RPMI7951 (cell line): ENCODE measurements at regions not wholly inside any gene's neighbourhood (a gene's known extent, or its start where the extent isn't known, plus 50 kb on each side); places are given as distances from the start of the nearest gene placed in this dataset.
"Not testable (repeated sequence)": the region's sequence is repeated elsewhere in the genome, so short reads cannot be mapped to it uniquely, and the experiment has no call there.

Source experiments
- DNase-seq: peaks from one replicate; pipeline ENCODE4 v3.0.0-alpha.2; 2012; ENCODE audit warnings: low read depth

GRCh38 chrX:25640276-25640675 lies 497.9 kb upstream of the MAGEB18 start:
- DNase-seq: no peak

DNA sequence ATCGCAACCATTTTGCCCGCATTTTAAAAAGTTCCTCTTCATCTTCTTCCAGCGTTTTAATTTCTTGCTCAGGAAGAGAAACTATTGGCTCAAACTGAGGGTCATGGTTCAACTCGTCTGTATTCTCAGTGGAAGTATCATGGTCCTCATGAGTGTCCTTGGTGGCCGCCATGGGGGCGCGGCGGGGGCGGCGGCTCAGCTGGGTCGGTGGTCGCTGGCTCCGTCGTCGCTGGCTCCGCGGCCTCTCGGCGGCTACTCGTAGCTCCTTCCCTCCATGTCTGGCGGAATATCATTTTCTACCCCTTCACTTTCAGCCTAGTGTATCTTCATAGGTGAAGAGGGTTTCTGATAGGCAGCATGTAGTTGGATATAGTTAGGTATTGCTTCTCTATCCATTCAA lies 492.0 kb upstream of the MAGEB18 start:
- no peak for DNase-seq

GRCh38 chrX:25648790-25649189 lies 489.4 kb upstream of the MAGEB18 start:
- no peak for DNase-seq

DNA sequence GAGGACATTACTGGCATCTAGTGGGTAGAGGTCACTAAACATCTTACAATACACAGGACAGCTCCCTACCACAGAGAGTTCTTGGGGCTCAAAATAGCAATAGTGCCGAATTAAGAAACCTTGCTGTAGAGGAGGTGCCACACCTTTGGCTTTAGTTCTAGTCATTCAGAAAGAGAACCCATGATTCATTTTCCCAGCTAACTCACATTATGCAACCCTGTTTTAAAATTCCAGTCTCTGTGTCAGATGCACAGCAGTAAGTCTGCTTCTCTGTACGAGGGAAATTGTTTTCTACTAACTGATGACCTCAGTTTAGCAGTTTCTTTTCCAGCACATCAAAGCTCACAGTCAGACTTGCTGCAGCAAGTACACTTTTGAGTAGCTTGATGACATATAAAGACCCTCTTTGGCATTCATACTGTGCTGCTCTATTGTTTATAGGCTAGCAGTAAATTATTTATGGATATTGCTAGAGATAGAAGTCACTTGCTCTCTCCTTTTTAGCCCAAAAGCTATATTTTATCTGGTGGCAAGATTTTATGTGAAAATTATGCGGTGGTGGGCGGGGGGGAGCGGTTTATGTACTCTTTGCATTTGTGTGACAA lies 487.8 kb upstream of the MAGEB18 start:
- no peak for DNase-seq

- DNase-seq: no peak
Measured at GRCh38 chrX:25659317-25659716, 478.8 kb upstream of the MAGEB18 start.

GRCh38 chrX:25663701-25664100 lies 474.4 kb upstream of the MAGEB18 start:
- DNase-seq: no peak

- DNase-seq: no peak
Measured at GRCh38 chrX:25665431-25665830, 472.7 kb upstream of the MAGEB18 start.

DNA sequence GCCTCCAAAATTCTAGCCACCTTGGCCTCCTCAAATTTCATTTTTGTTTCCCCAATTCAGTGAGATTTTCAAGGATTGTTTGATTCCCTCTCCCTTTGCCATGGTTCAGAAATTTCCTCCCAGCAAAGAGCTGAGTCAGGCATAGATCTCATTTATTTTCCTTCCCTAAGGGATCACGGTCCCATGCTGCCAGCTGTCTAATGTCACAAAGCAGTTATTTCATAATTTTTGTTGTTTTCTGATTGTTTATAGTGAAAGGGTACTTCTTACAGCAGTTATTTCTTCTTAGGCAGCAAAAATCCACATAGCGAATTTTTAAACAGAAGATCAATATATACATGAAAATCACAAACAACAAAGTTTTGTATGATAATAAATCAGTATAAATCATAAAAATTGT lies 470.5 kb upstream of the MAGEB18 start:
- no peak for DNase-seq

DNA sequence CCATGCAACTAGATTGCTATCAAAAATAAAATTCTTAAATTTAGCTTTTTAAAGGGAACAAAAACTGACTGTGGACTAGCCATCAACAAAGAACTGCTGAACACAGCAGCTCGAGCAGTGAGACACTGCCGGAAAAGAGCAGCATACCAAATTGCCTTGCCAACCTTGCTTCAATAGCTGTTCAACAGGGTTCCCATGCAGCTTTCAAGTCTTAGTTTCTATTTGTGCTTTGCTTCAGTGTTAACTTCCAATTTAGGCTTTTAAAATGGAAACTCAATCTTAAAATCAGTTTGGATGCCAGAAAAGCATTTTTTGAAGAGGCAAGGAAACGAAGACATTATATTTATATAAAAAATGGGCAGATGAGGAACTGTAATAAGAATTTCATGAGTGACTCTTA lies 463.4 kb upstream of the MAGEB18 start:
- no peak for DNase-seq

DNA sequence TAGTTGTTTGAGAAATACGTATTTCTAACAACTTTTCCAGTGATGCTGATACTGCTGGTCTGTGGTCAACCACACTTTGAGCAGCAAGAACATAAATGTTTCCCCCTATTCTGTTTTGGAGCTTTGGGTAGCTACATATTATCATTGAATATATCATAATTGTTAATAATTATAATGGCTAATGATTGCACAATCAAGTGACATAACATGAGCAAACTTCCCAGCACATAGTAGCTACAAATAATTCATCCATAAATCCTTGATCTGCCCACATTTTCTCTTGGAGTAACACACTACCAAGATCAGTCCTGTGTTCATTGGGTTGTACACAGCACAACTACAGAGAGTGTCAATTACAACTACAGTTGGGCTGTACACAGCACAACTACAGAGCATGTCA lies 436.3 kb upstream of the MAGEB18 start:
- no peak for DNase-seq

DNA sequence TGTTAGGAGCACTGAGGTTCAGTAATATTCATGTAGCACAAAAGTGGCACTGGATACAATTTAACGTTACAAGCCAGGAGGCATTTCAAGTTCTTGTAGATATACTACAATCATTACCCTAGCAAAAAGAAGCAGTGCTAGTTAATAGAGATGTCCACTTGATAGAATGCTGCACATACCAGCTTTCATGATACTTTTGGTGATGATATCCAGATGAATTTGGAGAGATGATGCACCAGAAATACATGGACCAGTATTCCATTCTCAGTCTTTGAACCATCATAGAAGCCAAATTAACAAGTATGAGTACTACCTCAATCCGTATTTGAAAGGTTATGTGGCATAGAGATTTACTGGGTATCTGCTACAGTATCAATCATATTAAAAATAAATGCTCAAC lies 421.0 kb upstream of the MAGEB18 start:
- no peak for DNase-seq

- no peak for DNase-seq
Measured at GRCh38 chrX:25721564-25721963, 416.6 kb upstream of the MAGEB18 start.

GRCh38 chrX:25726539-25726938 lies 411.6 kb upstream of the MAGEB18 start:
- no peak for DNase-seq

- DNase-seq: no peak
Measured at GRCh38 chrX:25733148-25733547, 405.0 kb upstream of the MAGEB18 start.

- DNase-seq: no peak
Measured at GRCh38 chrX:25737540-25737939, 400.6 kb upstream of the MAGEB18 start.

- no peak for DNase-seq
Measured at GRCh38 chrX:25742334-25742733, 395.8 kb upstream of the MAGEB18 start.

DNA sequence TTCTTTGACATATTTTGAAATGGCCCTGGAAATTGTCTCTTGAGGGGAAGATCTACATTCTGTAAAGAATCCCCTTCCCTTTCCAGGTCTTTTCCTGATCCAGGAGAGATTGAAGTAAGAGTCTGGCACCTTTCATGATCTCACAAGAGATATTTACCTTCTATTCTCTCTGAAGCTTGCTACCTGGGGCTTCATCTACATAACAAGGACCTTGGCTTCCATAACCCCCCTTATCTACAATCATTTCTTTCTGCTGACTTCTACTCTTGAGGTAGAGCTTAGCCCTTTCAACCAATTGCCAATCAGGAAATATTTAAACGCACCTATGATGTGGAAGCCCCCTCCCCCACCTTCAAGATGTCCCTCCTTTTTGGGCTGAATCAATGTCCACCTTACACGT lies 383.7 kb upstream of the MAGEB18 start:
- no peak for DNase-seq

DNA sequence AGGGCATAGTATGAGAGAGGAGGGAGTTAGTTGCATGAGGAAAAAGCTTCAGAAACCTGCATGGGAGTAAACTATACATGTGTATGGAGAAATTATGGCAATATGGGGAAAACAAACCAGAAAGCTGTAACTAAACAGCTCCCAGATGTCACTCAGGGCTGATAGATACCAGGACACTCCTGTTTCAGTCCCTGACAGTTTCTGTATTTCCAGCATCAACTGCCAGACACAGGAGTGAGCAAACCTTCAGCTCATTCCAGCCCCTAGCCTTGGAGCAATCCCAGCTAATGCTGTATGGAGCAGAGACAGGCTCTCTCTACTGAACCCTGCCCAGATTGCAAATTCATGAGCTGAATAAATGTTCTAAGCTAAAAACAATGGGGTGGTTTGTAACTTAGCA lies 382.9 kb upstream of the MAGEB18 start:
- no peak for DNase-seq

GRCh38 chrX:25762656-25763055 lies 375.5 kb upstream of the MAGEB18 start:
- no peak for DNase-seq

DNA sequence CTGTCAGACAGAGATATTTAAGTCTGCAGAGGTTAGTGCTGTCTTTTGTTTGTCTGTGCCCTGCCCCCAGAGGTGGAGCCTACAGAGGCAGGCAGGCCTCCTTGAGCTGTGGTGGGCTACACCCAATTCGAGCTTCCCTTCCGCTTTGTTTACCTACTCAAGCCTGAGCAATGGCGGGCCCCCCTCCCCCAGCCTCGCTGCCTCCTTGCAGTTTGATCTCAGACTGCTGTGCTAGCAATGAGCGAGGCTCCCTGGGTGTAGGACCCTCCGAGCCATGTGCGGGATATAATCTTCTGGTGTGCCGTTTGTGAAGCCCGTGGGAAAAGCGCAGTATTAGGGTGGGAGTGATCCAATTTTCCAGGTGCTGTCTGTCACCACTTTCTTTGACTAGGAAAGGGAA lies 366.3 kb upstream of the MAGEB18 start:
- not testable (repeated sequence) for DNase-seq

DNA sequence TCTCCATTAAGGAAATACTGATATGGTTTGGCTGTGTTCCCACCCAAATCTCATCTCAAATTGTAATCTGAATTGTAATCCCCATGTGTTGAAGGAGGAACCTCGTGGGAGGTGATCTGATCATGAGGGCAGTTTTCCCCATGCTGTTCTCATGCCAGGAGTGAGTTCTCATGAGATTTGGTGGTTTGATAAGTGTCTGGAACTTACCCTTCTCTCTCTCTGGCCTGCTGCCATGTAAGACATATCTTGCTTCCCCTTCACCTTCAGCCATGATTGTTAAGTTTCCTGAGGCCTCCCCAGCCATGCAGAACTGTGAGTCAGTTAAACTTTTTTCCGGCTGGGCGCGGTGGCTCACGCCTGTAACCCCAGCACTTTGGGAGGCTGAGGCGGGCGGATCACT lies 340.3 kb upstream of the MAGEB18 start:
- not testable (repeated sequence) for DNase-seq

GRCh38 chrX:25805744-25806143 lies 332.4 kb upstream of the MAGEB18 start:
- DNase-seq: no peak

GRCh38 chrX:25807022-25807421 lies 331.1 kb upstream of the MAGEB18 start:
- no peak for DNase-seq

DNA sequence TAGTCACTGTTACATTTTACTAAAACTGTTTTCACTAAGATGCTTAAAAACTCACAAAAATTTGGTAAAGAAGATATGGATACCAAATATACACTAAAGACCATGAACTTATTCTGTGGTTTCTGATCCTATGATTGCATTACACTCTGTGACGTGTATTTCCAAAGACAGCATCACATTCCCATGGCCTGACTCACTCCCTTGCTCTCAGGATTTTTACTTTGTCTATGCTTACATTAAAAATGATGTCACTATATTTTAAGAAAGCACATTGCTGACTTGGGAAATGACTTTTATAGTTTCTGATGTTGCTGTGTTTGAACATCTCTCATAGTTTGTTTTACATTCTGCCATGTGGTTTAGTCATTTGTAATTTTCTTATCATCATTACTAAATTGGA lies 327.9 kb upstream of the MAGEB18 start:
- no peak for DNase-seq

- DNase-seq: no peak
Measured at GRCh38 chrX:25819879-25820278, 318.3 kb upstream of the MAGEB18 start.
